Muscle of arm (tissue), 1 donor: ENCODE measurements at regions not wholly inside any gene's neighbourhood (a gene's known extent, or its start where the extent isn't known, plus 50 kb on each side); places are given as distances from the start of the nearest gene placed in this dataset.

ENCODE experiments used
- DNase-seq: peaks from one replicate; pipeline ENCODE4 v3.0.0-alpha.2; 2013

DNA sequence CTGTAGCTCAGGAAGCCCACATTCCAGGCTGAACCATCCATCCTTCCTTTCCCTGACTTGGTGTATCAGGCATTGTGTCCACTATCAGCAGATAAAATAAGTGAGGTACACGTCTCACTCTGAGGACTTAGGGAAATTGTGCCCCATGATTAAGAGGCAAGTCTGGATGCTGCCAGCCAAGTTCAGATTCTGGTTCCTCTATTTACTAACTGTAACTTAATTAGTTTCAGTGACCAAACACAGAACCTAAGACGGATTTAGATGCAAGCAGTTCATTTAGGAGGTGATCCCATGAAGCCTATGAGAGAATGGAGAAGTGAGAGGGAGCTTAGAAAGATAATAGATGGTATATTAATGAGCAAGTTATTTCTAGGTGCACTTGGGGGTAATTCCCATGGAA is 56.6 kb upstream of the PACRGL start:
- no peak for DNase-seq

DNA sequence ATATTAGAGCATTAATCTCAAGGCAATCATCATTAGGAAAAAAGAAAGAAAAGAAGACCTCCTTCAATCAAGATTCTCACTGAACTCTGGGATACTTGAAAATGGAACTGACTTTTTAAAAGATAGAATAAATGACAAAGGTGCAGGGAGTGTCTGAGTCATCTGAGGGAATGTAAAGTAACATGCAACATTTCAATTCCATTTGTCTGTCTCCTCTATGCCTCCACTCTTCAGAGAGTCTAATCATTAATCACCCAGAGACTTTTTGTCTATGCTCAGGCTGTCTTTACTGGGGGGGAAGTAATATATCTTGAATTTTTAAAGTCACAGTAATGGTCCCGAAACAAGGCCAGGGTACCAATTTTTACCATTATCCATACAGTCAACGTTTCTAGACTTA is 55.0 kb upstream of the PACRGL start:
- DNase-seq: no peak

GRCh38 chr4:20646287-20646686 is 54.0 kb upstream of the PACRGL start:
- DNase-seq: no peak
